Fibroblast of skin of abdomen (primary cell): ENCODE measurements at regions not wholly inside any gene's neighbourhood (a gene's known extent, or its start where the extent isn't known, plus 50 kb on each side); places are given as distances from the start of the nearest gene placed in this dataset.
A peak's percentile ranks its signal among the peaks of the same experiment; 100 is the strongest.

Source experiments
- DNase-seq: peaks from one replicate; pipeline ENCODE4 v3.0.0-alpha.2; 2013

- no peak for DNase-seq
These were observed 507.9 kb downstream of the RASEF start for GRCh38 chr9:82555031-82555430.

DNA sequence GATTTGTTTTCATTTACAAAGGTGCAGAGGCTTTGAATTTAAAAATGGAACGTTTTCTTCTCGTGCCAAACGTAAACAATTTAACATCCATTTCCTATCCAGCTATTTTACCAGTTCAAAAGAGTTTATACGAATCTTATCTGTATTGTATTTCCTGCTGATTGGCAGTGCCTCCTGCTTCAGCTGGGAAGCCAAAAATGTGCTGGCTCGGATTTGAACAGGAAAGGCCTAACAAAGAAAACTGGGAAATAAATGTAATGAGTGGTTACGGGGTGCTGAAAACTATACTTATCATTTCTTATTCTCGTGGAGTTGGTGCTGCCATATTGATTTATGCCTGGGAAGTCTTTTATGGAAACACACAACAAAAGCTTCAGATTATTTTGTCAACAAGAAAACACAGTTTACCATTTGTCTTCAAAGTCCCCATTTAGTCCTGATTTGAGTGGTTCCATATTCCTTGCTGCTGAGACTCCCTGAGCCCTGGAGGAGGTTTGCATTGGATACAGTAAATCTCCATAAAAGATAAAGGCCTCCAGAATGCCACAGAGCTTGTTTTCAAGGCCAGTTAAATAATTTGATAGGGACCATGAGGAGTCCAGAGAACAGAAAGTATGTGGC, 507.4 kb downstream of the RASEF start:
- no peak for DNase-seq

- no peak for DNase-seq
These were observed 504.6 kb downstream of the RASEF start for GRCh38 chr9:82558346-82558745.

- DNase-seq: no peak
These were observed 503.9 kb downstream of the RASEF start for GRCh38 chr9:82558855-82559630.

DNA sequence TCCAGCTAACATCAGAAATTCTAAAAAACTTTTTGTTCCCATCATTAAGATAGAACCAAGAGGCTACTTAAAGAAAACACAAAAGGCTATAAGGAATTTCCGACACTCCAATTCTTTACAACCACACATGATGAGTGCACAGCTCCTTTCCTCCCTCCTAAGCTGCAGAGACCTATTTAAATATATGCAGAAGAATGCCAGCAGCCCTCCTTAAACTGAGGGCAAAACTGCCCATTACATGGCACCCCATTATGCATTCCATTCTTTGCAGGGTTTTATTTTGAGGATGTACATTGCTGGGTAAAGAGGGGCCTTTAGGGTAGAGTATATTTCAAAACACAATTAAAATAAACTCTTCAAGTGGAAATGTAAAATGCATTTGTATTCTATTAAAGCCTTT, 502.9 kb downstream of the RASEF start:
- no peak for DNase-seq

DNA sequence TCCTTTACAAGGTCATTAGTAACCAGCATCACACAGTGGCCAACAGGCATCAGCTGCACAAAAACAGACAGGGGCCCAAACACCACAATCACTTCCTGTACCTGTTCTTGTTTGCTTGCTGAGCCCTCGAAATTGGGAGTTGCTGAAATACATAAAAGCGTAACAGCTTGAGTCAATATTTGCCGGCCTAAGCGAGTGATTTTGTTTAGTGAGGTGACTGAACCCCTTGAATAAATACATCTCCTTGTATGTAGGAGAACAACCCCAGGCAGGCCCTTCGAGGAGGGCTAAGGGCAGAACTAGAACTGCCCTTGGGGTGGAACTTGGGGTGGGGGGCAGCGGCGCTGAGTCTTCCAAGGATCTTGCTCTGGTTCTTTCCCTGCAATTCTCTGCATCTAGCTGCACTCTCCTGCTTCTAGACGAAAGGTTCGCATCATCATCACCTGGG, 502.5 kb downstream of the RASEF start:
- DNase-seq: no peak

DNA sequence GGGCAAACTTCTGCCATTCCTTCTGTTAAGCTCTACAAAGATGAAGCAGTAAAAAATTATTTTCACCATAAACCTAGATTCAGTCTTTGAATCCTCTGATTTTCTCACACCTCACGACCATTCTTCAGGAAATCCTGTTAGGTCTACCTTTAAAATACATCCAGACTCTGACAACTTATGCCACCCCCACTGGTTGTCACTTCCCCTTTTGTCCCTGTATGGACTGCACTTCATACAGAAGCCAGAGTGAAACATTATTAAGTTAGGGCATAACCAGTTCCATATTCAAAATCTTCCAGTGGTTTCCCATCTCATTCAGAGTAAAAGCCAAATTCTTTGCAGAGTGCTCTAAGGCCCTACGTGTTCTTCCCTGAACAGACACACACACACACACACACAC, 499.8 kb downstream of the RASEF start:
- no peak for DNase-seq

DNA sequence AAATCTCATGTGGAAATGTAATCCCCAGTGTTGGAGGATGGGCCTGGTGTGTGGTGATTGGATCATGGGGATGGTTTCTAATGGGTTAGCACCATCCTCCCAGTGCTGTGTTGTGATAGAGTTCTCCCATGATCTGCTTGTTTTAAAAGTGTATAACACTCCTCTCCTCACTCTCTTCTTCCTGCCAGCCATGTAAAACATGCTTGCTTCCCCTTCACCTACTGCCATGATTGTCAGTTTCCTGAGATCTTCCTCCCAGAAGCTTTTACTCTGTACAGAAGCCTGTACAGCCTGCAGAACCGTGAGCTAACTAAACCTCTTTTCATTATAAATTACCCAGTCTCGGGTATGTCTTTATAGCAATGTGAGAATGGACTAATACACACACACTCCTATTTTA, 499.1 kb downstream of the RASEF start:
- no peak for DNase-seq

- no peak for DNase-seq
These were observed 497.6 kb downstream of the RASEF start for GRCh38 chr9:82565188-82565969.

DNA sequence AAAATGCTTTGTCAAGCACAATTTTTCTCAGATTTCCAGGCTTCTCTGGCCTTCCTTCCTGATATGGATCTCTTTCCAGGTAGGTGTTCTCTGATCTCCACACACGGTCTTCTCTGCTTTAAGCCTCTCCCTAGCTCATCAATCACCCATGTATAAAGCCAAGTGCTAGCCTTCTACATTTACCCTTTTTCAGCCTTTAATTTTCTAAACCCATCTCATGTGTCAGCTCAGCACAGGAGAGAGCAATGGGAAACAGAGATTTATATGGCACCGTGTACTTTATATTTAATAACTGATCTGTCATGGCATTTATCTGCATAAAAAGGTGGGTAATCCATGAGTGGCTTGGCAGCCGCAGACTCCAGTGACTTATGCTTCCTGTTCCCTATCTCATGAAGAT, 495.0 kb downstream of the RASEF start:
- DNase-seq: no peak

- no peak for DNase-seq
These were observed 492.7 kb downstream of the RASEF start for GRCh38 chr9:82570226-82570625.

DNA sequence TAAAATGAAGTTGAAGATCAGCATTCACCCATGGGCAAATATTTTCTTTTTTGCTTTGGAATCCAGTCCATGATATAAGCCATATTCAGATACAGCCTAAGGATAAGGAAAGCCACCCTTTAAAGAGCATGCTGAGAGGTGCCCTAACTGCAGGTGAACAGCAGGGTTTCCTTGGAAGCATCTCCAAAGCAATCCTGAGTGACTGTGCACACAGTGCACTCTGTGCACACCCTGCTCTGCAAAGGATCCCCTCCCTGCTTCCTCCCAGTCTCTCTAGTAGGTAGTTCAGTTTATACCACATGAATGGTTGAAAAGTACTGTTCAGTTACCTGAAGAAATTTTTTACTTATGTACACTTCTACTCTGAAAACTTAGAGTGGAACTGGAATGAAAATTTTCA, 491.4 kb downstream of the RASEF start:
- DNase-seq: no peak

DNA sequence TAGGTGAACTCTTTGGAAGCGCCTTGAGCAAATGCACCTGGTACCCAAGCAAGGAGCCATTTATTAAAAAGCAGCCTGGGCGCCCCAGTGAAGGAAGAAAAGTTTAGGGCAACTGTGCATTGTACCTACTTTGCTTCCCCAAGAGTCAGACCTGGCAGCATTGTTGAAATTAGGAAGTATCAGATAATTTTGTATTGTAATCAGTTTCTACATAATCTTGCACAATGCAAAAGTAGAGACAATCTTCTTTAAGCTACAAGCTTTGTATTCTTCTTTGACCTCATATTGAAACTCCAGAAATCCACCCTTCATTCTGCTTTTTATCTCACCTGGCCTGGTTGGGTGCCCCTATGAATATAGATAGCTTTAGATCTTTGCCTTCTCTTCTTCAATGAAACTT, 490.8 kb downstream of the RASEF start:
- no peak for DNase-seq

DNA sequence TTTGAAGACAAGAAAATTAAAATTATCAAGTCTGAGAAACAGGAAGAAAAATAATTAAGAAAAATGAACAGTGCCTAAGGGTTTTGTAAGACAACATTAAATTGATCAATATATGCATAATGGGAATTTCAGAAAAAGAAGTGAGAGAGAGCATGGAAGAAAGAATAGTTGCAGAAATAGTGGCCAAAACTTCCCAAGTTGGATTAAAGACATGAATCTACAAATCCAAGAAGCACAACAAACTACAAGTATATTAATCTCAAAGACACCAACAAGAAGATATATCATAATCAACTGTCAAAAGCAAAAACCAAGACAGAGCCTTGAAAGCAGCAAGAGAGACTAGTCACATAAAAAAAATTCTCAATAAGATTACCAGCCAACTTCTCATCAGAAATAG, 488.0 kb downstream of the RASEF start:
- no peak for DNase-seq

GRCh38 chr9:82580921-82581320, 482.0 kb downstream of the RASEF start:
- DNase-seq: no peak

GRCh38 chr9:82581516-82581915, 481.4 kb downstream of the RASEF start:
- DNase-seq: no peak

GRCh38 chr9:82581935-82582334, 481.0 kb downstream of the RASEF start:
- no peak for DNase-seq

GRCh38 chr9:82582693-82583092, 480.2 kb downstream of the RASEF start:
- no peak for DNase-seq

- no peak for DNase-seq
These were observed 479.4 kb downstream of the RASEF start for GRCh38 chr9:82583524-82583923.

DNA sequence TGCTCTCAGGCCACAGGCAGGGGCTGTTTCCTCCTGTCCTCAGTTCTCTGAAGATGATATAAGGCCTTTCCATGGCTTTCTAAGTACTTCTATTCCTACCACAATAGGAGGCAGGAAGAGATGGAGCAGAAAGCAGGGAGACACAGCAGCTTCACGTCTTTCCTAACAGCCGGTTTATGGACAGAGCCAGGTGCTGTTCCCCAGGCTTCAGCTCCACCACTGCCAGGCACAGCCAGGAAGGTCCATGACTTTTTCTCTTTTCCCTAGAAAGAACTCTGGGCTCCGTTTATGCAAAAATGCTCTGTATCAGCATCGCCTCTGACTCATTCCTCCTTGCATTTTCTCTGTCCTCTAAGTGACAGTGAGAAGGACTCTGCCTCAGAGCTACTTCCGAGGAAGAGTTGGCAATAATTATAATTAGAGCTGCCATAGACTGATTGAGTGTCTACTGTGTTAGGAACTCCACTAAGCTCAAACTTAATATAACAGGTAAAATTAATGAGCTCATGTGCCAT, 478.5 kb downstream of the RASEF start:
- no peak for DNase-seq

GRCh38 chr9:82586918-82587356, 476.0 kb downstream of the RASEF start:
- no peak for DNase-seq

DNA sequence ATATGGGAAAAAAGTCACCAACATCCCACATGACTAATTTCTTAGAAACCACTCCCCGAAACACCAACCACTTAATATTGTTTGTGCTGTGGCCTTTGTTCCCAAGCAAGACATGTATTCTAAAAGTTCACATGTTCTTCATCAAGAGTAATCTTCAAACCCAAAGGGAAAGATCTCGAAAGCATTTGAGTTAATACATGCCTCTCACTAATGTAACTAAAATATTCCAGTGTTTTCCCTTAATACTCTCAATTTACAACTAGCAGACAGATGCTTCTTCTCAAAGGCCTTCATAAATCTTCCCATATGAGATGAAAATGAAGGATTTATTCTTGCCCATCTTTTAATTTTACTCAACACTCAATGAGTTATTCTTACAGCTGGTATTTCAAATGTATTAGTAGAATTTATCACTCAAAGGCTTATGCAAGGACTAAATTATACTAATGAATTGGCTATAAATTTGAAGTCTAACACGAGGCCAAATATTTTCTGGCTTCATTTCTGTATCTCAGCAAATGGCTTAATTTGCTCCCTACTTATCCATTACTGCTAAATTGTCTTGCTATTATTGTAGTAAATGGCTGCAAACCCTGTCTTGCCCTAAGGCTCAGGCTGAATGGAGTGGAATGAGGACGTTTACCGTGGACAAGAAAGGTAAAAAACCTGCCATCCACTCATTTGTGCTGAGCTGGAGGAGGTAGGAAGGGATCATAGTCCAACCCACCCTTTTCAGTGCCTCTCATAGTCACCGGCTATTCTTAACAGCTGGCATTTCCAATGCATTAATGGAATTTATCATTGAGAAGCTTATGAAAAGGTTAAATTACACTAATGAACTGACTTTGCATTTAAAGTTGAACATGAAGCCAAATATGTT, 474.4 kb downstream of the RASEF start:
- DNase-seq: peak; percentile 49
